ENCODE measurements at regions not wholly inside any gene's neighbourhood (a gene's known extent, or its start where the extent isn't known, plus 50 kb on each side); places are given as distances from the start of the nearest gene placed in this dataset.

DNA sequence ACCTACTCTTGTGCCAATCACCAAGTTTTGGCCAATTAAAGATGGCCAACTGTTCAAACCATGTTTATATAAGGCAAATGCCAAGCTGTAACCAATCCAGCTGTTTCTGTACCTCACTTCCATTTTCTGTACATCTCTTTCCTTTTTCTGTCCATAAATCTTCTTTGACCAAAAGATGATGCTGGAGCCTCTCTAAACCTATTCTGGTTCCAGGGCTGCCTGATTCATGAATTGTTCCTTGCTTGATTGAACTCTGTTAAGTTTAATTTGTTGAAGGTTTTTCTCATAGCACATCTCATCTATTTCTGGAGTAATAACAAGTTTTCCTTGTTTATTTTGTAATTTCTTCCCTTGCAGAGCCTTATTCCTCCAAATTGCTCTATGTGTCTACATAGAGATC, 115.3 kb upstream of the SMAD3 start:
- DNase-seq, result no peak

DNA sequence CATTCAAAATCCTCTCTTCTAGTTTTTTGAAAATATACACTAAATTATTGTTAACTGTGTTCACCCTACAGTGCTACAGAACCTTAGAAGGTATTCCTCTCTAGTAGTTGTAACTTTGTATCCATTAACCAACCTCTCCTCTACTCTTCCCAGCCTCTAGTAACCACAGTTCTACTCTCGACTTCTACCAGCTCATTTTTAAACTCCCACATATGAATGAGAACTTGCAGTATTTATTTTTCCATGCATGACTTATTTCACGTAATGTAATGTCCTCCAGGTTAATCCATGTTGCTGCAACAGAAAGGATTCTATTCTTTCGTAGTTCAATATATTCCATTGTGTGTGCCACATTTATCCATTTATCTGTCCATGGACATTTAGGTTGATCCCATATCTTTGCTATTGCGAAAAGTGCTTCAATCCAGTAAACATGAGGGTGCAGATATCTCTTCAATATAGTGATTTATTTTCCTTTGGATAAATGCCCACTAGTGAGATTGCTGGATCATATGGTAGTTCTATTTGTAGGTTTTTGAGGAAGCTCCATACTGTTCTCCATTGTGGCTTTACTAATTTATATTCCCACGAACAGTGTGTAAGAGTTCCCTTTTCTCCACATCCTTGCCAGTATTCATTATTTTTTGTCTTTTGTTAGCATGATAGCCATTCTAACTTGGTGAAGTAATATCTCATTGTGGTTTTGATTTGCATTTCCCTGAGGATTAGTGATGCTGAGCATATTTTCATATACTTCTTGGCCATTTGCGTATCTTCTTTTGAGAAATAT, 113.7 kb upstream of the SMAD3 start:
- DNase-seq, result no peak

DNA sequence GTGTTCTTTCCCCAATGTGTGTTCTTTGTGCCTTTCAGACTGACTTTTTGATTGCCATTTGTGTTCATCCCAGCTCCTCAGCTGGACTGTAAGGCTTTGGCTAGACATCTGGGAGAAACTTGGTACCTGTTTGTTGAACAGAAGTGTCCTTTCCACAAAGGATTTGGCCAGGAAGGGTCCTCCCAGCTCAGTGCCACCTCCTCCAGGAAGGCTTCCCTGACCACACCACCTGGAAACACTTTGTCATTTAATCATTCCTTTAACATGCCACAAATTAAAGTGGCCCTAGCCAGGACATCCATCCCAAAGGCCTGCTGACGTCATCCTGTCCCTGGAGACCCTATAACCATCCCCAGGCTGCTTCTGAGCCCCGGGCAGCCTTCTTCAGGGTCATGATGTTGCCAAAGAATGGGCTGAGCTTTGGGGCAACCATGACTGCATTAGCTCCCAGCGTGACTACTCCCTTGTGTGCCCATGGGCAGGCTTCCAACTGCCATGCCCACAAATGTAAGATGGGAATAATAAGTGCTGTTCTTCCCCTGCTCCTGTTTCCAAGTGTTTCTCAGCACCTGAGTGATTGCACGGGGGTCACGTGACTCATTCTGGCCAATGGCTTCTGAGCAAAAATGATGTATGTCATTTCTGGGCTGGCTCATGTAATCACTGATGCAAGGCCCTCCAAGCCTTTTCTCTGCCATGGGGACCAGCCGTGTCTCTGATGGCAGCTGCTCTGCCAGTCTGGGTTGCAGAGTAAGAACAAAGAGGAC, 112.5 kb upstream of the SMAD3 start:
- no peak for DNase-seq

DNA sequence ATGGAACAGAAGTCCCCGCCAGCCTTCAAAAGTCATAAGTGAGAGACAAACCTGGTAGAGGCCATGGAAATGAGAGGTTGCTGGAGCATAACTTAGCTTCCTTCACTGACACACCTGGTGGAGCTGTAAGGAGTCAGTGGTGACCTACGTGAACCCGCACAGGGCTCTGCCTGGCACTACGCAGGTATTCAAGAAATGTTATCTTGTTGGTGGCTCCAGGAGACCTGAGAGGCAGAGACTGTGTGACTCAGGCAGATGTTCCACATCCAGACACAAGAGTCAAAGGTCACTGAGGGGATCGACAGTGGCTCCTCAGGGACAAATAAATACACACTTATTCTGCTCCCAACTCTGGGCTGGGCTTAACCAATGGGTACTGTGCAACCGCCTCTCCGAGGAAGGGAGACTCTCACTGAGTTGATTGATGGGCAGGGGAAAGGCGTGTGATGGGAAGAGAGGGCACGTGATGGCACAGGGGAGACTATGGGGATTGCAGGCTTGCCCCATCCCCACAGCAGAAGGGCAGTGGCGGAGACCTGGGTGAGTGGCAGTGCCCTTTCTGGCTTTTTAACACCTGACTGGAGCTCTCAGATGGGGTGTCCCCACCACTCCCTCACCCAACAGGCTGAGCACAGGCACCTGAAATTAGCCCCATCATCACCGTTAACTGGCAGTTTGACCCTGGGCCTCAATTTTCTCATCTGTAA, 111.7 kb upstream of the SMAD3 start:
- no peak for DNase-seq

DNA sequence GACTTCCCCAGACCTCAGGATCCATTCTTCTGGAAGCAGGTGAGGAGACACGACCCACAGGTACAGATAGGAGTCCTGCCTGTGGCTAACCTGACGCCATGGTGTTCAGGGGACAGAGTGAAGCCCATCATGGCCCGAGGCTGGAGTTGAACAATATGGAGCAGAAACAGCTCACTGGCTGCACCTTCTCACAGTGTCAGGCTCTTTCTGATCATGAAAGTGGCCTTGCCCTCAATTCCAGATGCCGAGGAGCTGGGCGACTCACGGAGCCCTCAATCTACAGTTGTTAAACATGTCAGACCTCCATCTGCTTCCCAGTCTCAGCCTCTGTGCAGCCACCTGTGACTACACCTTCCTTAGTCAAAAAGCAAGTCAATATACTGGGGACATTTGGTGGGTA, 110.8 kb upstream of the SMAD3 start:
- DNase-seq, result no peak

DNA sequence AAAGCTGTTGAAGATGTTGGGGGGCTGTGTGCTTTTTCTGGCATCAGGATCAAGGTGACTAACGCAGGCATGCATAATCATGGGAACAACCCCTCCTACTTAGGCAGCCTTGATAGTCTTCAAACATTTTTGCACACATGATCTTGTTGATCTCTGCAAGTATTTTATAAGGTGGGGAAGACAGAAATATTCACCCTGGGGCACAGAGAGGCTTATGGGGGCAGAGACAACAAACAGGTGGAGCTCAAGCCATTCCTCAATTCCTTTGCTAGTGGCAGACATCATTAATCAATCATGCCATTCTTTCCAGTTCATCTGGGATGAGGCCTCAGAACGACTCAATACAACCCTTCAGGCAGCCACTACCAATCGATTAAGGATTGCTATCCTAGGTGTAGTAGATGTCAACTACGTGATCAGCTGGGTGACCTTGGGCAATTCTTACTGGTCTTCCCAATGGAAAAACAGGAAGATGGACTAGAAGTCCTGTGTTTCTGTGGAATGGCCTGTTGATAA, 110.3 kb upstream of the SMAD3 start:
- DNase-seq, result no peak

DNA sequence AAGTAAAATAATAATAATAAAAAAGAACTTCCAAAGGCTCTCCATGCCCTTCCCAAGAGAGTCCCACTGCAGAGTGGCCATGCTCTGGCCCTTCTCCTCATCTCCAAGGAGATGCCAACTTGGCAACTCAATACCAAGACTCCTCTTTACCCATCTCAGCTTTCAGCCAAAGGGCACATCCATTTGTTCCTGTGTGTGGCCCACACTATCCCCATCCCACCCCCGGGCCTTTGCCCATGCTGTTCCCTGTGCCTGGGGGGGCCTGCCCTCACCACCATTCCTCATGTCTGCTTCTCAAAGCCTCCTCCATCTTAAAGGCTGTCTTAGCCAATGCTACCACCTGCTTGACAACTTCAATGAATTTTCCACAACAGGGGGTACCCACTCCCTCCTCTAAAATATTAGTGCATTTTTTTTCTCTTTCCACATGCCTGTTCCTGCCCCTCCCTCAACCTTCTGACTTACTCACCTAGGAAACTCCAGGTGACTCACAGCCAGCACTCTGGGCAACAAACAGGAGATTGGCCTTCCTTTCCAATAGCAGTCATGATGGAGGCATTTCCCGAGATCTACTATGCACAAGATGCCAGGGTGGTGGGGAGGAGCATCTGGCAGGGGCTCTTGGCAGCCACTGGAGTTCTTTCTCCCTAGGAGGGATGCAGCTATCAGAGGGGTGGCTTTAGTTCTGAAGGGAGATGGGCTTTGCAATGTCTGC, 109.4 kb upstream of the SMAD3 start:
- DNase-seq, result no peak

DNA sequence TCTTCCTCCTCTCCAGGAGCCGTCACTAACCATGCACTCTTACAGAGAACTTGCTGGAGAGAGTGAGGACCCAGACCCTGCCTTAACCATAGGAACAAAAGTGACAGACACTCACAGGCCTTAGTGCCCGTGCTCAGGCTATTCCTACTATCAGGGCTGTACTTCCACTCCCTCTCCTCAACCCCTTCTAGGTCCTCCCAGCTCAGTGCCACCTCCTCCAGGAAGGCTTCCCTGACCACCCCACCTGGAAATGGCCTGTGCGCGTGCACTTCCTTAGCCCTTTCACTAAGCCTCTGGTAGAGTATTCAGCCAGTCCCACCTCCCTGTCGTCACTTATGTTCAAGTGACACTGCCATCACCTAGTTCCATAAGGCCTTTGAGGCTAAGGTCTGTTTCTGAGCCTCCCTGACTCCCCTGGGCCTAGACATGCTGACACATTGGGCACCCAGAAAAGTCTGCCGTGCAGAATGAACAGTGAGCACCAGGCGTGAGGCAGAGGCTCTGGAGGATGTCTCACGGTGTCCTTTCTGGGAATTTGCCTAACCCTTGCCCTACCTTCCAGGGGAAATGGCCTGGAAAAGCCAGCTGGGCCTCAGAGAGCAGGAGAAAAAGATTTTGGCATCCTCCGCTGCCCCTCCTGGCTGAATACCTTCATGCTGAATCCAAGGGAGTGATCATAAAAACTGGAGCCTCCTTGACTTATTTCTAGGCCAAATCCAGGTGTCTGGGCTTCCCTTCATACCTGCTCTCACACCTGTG, 108.6 kb upstream of the SMAD3 start:
- DNase-seq, result no peak

DNA sequence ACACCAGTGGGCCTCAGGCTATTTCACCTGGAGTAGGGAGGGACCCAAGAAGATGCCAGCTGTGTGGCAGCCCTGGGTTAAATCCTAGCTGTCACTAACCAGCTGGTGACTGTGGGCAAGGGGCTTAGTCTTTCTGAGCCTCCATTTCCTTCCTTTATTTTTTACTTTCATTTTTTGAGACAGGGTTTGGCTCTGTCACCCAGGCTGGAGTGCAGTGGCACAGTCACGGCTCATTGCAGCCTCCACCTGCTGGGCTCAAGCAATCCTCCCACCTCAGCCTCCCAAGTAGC, 108.0 kb upstream of the SMAD3 start:
- DNase-seq, result no peak

DNA sequence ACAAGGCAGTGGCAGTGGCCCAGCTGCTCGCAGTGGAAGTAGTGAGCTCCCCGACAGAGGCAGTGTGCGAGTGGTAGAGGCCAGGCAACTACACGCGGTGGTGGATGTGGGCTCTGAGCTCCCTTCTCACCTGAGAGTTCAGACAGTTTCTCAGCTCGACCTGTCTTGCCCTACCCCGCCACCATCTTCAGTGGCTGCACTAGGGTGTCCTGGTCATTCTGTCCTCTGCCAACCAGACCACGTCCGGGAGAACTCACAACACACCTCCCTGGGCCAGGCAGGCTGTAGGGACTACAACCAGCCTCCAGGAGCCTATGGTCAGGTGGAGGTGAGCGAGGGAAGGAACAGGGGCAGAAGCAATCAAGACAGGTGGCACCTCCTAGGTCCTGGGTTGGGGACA, 106.3 kb upstream of the SMAD3 start:
- DNase-seq, result no peak

DNA sequence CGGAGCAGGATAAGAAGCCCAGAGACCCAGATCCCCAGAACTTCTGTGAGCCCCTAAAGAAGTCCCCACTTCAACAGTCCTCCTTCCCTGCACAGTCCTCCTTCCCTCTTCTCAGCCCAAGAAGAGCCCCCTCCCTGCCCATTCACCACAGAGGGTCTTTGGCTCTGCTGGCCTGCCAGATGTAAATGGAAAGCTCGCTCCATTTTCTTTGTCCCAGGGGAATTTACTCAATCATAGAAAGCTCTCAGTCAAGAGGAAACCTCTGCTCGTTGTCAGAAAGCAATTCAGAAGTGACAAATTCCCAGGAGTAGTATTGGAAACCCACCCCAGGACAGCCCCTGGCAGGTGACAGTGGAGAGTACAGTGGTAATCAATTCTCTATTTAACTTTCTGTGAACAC, 105.5 kb upstream of the SMAD3 start:
- DNase-seq, result no peak

DNA sequence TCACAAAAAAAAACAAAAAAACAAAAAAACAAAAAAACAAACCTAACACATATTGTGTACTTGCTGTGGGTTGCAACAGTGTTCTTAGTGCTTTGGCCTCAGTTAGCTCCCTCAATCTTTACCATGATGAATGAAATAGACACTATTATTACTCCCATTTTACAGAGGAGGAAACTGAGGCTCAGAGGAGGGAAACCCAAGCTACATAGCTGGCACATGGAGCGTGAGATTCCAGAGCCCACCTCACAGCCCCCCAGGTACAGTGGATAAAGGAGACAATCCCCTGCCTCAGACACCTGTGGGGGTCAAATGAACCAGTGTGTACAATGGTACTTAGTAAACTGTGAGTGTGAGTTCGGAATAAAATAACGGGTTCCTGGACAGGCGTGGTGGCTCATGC, 104.9 kb upstream of the SMAD3 start:
- no peak for DNase-seq

DNA sequence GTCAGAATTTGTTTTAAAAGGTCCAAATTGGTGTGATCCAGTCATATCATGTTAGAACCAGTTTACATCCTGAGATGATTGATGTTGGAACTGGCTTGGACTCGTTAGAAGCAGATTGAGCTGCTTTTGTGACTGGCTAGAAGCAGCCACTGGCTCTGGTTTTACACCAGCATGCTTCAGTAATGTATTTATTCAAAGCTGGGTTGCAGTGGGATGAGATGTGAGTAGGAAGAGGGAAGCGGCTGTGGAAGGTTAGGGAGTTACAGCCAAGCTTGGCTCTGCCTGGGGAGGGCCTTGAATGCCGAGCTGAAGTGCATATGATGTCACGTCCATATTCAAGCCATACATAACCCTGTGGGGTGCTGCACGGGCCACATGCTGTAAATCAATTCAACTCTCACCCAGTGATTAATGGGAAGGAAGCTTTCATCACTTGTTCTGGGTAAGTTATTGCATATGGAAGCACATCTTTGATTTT, 104.0 kb upstream of the SMAD3 start:
- no peak for DNase-seq

DNA sequence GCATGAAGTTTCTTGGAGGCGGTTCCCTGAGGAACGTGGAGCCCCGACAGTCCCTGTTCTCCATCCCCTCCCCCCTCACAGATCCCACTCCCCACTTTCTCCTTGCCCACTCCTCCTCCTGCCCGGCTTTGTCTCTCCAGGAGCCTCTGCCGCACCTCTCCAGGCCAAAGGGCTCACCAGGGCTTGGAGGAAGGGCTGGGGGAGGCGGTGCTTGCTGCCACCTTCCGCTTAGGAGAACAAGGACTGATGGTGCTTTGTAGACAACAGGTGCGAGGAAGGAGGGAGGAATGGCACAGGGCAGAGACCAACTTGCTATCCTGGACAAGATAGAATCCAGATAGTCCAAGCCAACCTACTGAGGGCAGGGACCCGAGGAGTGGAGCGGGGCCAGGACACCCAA, 103.5 kb upstream of the SMAD3 start:
- DNase-seq, result no peak

DNA sequence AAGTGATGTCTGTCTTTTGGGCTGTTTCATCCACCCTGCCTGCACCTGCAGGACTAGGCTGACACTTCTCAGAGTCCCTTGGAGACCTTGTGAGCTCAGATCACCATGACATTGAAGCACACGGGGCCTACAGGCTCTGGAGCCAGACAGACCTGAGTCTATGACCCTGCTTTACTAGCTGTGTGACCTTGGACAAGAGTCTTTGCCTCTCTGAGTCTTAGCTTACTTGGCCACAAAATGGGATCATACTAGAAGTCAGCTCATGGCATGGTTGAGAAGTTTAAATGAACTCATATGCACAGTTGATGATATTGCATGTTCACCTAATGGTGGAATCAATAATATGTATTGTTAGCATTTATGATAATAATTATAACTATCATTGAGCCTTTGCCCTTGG, 102.9 kb upstream of the SMAD3 start:
- no peak for DNase-seq

DNA sequence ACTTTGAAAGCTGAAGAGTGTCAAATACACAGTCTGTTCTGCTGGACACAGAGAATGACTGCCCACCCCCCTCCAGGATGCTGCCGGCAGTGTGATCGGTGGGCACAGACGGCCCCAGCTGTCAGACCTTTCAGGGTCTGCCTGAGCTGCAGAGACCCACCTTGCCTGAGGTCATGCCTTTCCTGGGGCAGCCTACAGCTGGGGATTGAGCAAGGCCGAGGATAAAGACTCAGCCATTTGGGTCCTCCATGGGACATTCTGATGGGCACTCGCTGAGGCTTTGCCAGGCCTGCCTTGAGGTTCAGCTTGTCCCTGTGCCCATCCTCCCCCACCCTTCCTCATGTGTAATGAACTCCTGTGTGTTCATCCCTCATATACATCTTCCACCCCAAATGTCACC, 102.3 kb upstream of the SMAD3 start:
- DNase-seq, result no peak

DNA sequence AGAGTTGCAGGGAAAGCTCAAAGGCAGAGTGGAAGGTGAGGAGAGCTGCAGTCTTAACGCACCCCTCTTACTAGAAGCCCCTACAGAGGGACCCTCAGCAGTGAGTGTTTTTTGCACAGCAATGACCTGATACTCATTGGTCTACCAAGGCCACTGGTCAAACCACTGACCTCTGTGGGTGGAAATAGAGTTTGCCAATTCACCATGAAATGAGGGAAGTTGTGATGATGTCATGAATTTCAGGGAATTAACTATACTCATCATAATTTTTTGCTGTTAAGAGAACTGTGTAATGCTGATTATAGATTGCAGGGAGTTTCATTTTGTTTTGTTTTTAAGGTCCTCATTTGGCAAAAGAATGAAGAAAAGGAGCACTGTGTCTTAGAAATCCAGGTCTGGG, 101.7 kb upstream of the SMAD3 start:
- no peak for DNase-seq

DNA sequence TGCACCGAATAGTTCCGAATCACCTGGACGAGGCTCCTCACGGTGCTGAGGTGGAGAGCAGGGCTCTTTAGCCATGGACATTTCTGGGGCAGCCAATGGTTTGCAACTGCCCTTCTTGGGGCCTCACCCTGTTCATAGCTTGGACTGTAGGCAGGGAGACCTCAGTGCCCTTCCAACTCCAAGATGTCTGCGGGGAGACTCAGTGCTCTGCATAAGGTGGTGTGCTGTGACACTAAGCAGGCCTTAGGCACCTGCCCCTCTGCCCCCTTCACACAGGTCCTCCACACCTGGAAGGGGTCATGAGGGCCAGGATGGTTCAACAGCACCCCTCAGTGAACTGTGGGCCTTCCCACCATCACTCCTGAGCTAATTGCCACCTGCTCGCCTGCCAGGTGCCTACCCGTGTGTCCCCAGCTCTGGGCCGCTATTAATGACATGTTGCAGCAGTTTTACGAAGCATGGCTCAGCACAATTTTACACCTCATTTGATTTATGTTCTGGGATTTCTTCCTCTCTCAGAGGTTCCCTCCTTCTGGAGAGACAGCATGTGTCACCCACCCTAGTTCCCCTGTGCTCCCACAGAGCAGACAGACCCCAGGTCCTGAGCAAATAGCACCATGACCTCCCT, 101.2 kb upstream of the SMAD3 start:
- no peak for DNase-seq

DNA sequence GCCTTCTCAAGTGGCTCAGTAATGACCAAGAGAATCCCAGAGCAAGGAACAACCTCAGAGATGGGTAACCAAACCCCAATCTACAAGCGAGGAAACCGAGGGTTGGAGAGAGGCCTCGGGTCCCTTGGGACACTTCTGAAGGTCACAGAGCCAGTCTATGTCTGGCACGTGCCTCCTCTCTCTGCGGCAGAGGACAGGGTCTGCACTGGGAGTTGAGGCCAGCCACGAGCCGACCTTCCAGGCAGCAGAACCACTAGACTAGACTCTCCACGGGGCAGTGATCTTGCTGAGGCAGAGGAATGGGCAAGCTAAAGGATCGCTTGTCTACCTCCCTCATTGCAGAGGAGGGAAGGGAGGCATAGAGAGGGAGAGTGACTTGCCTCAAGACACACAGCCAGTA, 100.6 kb upstream of the SMAD3 start:
- DNase-seq, result no peak

DNA sequence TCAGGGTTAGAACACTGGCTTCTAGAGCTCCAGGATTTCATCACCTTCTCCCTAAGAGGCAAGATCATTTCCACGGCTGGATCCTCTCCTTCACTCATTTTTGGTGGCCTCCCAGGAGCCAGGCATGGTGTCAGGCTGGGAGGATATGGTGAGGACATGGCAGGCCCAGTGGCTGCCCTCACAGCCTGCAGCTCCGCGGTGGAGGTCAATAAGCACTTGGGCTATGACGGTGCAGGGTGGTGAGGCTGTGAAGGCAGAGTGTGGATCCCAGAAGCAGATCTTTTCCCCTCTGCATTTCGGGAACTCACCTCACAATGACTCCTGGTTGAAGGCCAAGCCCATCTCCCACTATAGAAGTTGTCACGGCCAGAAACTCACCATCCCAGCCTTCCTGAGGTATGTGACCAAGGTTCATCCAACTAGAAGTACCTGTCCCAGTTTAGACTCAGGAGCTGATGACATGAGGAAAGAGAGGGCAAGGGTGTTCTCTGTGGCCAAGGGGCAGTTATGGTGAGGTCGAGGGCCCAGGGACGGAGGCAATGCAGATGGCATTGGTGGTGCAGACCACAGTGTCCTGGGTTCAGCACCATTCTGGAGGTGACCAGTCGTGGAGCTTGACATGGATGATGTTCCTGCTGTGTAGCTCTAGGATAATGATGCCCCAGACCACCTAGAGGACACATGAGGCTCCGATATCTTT, 100.1 kb upstream of the SMAD3 start:
- no peak for DNase-seq

DNA sequence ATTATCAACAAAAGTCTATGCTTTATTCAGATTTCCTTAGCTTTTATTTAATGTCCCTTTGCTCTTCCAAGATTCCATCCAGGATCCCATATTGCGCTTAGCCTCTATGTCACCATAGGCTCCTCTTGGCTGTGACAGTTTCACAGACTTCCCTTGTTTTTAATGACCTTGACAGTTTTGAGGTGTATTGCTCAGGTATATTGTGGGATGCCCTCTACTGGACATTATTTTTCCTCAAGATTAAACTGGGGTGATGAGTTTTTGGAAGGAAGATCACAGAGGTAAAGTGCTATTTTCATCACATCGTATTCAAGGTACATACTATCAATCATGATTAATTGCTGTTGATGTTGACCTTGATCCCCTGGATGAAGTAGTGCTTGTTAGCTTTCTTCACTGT, 99.1 kb upstream of the SMAD3 start:
- DNase-seq, result no peak
